B cell (primary cell): ENCODE measurements at regions not wholly inside any gene's neighbourhood (a gene's known extent, or its start where the extent isn't known, plus 50 kb on each side); places are given as distances from the start of the nearest gene placed in this dataset.

Experiments used
- EZH2 ChIP-seq: IDR thresholded peaks from 2 replicates; pipeline ENCODE4 v1.6.1; 2012; ENCODE audit warnings: borderline replicate concordance, low read depth, mild to moderate bottlenecking, moderate library complexity, low read length; ENCODE audit not compliant: insufficient read depth, poor library complexity, severe bottlenecking
- TF ChIP-seq, protein P1 (sequence below): fragments of 200-600 bp; IDR thresholded peaks from one replicate; pipeline ENCODE4 v1.8.0; 2022; ENCODE audit warnings: antibody characterized with exemption, mild to moderate bottlenecking

DNA sequence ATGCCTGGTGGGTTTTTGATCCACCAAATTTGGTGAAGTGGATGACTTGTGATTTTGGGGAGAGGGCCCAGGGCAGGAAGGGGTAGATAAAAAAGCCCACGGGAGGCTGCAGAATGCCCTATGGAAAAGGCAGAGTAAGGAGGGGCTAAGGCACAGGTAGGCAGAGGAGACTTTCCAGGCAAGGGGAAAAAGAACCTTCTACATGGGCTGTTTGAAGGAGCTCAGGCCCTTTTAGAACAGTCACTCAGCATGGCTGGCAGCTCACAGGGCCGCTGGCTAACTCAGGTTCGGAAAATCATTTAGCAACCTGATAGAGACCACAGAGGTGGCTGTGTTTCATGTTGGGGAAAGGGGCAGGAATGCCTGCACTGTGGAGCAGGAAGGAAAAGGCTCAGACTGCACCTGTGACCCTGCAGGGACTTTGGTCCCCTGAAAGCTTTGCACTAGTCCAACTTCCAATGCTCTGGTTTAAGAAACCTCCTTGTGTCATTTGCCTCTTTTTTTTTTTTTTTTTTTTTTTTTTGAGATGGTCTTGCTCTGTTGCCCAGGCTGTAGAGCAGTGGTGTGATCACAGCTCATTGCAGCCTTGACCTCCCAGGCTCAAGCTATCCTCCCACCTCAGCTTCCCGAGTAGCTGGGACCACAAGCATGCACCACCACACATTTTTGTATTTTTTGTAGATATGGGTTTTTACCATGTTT is 58.5 kb upstream of the ENAH start:
- TF ChIP-seq, protein P1, sequence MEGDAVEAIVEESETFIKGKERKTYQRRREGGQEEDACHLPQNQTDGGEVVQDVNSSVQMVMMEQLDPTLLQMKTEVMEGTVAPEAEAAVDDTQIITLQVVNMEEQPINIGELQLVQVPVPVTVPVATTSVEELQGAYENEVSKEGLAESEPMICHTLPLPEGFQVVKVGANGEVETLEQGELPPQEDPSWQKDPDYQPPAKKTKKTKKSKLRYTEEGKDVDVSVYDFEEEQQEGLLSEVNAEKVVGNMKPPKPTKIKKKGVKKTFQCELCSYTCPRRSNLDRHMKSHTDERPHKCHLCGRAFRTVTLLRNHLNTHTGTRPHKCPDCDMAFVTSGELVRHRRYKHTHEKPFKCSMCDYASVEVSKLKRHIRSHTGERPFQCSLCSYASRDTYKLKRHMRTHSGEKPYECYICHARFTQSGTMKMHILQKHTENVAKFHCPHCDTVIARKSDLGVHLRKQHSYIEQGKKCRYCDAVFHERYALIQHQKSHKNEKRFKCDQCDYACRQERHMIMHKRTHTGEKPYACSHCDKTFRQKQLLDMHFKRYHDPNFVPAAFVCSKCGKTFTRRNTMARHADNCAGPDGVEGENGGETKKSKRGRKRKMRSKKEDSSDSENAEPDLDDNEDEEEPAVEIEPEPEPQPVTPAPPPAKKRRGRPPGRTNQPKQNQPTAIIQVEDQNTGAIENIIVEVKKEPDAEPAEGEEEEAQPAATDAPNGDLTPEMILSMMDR = no peak
- TF ChIP-seq EZH2 = no peak
